ENCODE measurements at regions not wholly inside any gene's neighbourhood (a gene's known extent, or its start where the extent isn't known, plus 50 kb on each side); places are given as distances from the start of the nearest gene placed in this dataset.

GRCh38 chr3:21919383-21919782, 168.4 kb upstream of the ZNF385D start:
- TF ChIP-seq, protein P1, sequence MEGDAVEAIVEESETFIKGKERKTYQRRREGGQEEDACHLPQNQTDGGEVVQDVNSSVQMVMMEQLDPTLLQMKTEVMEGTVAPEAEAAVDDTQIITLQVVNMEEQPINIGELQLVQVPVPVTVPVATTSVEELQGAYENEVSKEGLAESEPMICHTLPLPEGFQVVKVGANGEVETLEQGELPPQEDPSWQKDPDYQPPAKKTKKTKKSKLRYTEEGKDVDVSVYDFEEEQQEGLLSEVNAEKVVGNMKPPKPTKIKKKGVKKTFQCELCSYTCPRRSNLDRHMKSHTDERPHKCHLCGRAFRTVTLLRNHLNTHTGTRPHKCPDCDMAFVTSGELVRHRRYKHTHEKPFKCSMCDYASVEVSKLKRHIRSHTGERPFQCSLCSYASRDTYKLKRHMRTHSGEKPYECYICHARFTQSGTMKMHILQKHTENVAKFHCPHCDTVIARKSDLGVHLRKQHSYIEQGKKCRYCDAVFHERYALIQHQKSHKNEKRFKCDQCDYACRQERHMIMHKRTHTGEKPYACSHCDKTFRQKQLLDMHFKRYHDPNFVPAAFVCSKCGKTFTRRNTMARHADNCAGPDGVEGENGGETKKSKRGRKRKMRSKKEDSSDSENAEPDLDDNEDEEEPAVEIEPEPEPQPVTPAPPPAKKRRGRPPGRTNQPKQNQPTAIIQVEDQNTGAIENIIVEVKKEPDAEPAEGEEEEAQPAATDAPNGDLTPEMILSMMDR (IDR thresholded peaks at IDR 0.05; ENCODE audit: insufficient read depth, low read length, poor library complexity, severe bottlenecking) = no peak
- TF ChIP-seq EZH2phosphoT487 (conservative IDR thresholded peaks at IDR 0.05; ENCODE audit: low read length) = no peak
